Erythroblast (primary cell): ENCODE measurements at regions not wholly inside any gene's neighbourhood (a gene's known extent, or its start where the extent isn't known, plus 50 kb on each side); places are given as distances from the start of the nearest gene placed in this dataset.

Experiments used
- DNase-seq, 2 experiments: peaks; one replicate each; lab custom pipeline; 2025; lab: John Stamatoyannopoulos, UW
- GATA1 ChIP-seq: IDR thresholded peaks from 2 replicates; pipeline ENCODE4 v1.6.1; 2011; ENCODE audit warnings: low read depth, mild to moderate bottlenecking, control low read depth, low read length, moderate library complexity
- POLR2A ChIP-seq: IDR thresholded peaks from 2 replicates; pipeline ENCODE4 v1.6.1; 2011; ENCODE audit warnings: mild to moderate bottlenecking, low read length

GRCh38 chr12:125491553-125491952 lies 426.3 kb downstream of the AACS start:
- no peak for DNase-seq
- TF ChIP-seq POLR2A (no peak), GATA1 (no peak)

GRCh38 chr12:125492354-125493270 lies 427.4 kb downstream of the AACS start:
- DNase-seq = no peak
- TF ChIP-seq GATA1 = no peak
- TF ChIP-seq POLR2A = no peak

GRCh38 chr12:125493704-125494308 lies 428.6 kb downstream of the AACS start:
- TF ChIP-seq POLR2A = no peak
- no peak for TF ChIP-seq GATA1
- DNase-seq = no peak

- no peak for TF ChIP-seq POLR2A
- no peak for TF ChIP-seq GATA1
- no peak for DNase-seq
Measured at GRCh38 chr12:125503128-125503527, 437.9 kb downstream of the AACS start.

- DNase-seq = no peak
- TF ChIP-seq GATA1 = no peak
- no peak for TF ChIP-seq POLR2A
Measured at GRCh38 chr12:125509195-125509594, 444.0 kb downstream of the AACS start.

- DNase-seq = no peak
- TF ChIP-seq GATA1 (no peak), POLR2A (no peak)
Measured at GRCh38 chr12:125512541-125513298, 447.5 kb downstream of the AACS start.

- DNase-seq = no peak
- TF ChIP-seq GATA1 (no peak), POLR2A (no peak)
Measured at GRCh38 chr12:125515887-125516286, 450.7 kb downstream of the AACS start.

- DNase-seq = no peak
- TF ChIP-seq GATA1 (no peak), POLR2A (no peak)
Measured at GRCh38 chr12:125518074-125518473, 452.8 kb downstream of the AACS start.

- DNase-seq = no peak
- TF ChIP-seq GATA1 (no peak), POLR2A (no peak)
Measured at GRCh38 chr12:125519026-125519651, 453.9 kb downstream of the AACS start.

GRCh38 chr12:125525879-125526278 lies 460.6 kb downstream of the AACS start:
- TF ChIP-seq POLR2A (no peak), GATA1 (no peak)
- no peak for DNase-seq

- TF ChIP-seq GATA1 (no peak), POLR2A (no peak)
- DNase-seq = no peak
Measured at GRCh38 chr12:125528281-125528680, 463.0 kb downstream of the AACS start.

- TF ChIP-seq GATA1 (no peak), POLR2A (no peak)
- DNase-seq = no peak
Measured at GRCh38 chr12:125530201-125530600, 465.0 kb downstream of the AACS start.

GRCh38 chr12:125530876-125531275 lies 465.6 kb downstream of the AACS start:
- TF ChIP-seq POLR2A (no peak), GATA1 (no peak)
- DNase-seq = no peak
